ENCODE measurements at regions not wholly inside any gene's neighbourhood (a gene's known extent, or its start where the extent isn't known, plus 50 kb on each side); places are given as distances from the start of the nearest gene placed in this dataset.

DNA sequence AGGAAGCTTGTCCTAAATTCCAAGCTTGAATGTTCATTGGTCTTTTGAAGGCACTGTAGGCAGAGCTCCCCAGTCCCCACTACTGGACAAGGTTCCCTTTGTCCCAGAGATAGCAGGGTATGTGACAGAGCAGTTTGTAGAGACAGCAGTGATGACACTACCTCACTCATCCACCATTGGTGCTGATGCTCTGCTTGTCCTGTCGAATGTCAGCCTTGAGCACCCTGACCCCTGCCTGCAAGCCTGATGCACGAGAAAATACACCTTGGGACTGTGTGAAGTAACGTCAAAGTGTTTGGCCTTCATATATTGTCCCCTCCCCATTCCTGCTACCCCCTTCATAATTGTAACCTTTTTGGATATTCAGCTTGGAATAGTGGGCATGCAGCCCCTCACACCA lies 188.9 kb upstream of the EOLA2 start:
- no peak for DNase-seq

DNA sequence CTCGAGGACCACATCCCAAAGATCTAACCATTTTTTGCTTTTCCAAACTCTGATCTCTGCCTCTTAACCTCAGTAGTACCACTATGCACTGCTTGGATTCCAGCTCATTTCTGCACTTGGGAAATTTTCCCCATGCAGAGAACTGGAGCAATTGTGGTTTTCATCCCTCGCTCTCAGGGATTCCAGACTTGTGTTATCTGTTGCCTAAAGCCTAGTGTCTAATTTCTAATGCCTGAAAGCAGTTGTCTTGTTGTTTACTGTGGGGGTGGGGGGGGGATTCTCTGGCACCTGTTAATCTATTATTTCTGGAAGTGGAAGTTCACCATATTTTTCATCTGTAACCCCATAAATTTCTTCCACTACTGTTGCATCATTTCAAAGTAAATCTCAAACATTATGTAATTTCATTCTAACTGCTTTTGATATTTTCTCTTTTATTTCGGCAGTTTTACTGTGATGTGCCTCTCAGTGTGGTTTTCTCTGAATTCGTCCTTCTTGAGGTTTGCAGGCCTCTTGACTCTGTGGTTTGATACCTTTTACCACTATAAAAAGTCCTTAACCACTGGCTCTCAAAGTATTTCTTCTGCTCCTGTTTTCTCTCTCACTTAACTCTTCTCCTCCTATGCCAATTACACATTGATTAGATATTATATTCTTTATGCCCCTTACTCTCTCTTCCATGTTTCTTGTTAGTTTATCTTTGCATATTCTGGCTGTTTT lies 205.6 kb upstream of the EOLA2 start:
- DNase-seq: no peak

- no peak for DNase-seq
These were observed 208.1 kb upstream of the EOLA2 start for GRCh38 chrX:150146271-150146896.

DNA sequence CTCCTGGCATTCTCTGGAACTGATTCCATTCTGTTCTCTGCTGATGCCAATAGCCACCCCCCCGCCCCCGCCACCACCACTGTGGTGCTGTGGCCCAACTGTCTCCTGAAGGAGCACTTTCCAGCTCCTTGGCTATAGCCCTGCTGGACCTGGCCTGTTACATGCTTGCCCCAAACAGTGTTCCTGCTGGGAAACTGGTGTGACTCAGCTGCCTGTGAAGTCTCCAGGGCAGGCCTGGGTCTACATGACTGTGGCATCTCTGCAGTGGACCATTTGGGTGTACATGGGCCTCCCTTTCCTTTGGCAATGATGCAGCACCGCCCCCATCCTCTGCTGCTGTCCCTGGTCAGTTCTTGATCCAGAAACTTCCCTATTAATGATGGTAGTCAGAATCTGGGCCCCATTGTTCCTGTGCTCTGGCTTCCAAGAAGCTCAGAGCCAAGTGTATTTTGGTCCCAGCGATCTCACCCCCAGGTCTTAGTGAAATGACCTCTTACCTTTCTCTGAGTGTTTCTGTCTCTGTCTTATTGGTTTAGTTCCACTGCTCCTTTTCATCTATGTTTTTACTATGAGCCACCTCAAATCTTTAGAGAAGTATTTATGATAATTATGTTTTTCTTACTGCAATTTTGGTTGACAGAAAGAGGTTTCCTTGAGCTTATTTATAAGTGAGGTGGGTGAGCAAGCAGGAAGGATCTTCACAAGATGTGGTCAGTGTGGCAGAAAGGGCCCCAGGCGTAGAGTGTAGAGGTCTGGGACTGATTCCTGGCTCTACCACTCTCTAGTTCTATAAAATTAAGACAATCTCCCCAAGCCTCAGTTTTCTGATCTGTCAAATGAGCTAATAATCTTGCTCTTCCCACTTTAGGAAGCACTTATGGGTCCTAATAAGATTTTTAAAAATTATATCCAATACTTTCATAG lies 210.7 kb upstream of the EOLA2 start:
- no peak for DNase-seq

GRCh38 chrX:150150076-150150779 lies 211.9 kb upstream of the EOLA2 start:
- no peak for DNase-seq

- DNase-seq: no peak
These were observed 212.4 kb upstream of the MAMLD1 start for GRCh38 chrX:150150780-150151125.

DNA sequence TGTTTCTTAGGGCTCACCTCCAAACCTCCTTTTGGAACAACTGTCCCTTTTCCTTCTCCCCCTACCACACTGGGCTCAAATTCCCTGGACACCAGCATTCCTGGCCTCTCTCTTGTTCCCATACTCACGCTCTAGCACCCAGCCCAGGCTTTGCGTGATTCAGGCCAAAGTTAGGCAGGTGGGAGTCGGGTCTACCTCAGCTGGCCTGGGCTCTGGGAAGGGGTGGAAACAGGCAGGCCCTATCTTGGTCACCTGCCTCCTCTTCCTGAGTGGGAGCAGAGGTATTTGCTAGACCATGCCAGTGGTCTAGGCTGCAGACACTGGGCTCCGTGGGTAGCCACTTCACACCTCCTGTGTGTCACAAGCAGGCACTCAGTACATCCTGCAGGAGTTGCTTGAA lies 211.1 kb upstream of the MAMLD1 start:
- no peak for DNase-seq

- DNase-seq: no peak
These were observed 210.6 kb upstream of the MAMLD1 start for GRCh38 chrX:150152546-150152945.

DNA sequence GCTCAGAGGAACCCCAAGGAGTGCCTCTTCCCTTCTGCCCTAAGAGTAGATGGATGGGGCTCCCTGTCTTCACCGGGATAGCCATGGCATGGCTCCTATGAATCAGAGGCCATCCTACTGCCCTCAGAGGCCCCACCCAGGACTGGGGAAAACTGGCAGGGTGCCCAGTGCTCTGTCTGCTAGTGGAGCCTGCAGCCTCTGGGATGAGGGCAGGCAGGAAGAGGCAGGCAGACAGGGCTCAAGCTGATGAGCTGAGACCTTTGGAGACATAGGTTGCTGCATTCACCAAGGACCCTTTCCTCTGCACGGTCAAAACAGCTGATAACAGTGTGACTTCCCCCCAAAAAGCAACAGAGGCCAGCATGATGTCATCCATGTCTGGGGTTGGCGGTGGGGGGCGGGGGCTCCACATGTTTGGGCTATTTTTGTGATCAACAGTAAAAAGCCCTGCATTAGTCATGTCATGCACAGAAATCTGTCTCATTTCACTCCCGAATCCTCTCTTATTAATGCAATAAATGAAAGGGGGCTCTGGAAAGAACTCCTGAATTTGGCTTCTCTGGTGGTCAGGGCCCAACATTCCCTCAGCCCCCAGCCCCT lies 207.6 kb upstream of the MAMLD1 start:
- no peak for DNase-seq

DNA sequence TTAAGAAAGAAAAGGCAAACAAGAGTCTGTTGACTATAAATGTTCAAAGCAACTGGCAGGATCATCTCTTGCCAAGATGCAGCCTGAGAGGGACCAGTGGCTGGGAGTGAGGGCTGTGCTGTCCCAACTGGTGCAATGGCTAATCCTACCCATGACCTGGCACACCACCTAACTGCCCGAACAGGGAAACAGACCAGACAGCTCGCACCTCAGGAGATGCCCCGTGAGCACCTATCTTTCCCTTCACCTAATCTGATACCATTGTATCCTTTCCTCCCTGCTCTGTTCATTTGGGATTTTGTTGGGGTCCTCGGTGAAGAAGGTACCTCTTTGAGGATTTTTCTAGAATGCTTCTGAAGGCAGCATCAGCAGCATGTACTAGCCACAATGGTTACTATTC lies 206.5 kb upstream of the MAMLD1 start:
- no peak for DNase-seq

DNA sequence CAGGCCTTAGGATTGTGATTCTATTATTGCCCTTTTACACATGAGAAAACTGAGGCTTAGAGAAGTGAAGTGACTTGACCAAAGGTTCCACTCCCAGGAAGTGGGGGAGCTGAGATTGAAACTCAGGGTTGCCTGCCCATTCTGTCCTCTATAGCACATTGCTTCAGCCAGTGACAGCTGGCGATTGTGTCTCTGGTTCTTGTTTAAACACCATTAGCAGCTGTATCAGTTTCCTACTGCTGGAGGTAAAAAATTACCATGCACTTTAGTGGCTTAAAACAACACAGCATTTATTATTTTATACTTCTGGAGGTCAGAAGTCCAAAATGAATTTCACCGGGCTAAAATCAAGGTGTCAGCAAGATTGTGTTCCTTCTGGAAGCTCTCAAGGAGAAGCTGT lies 205.8 kb upstream of the MAMLD1 start:
- DNase-seq: no peak

- DNase-seq: no peak
These were observed 204.4 kb upstream of the MAMLD1 start for GRCh38 chrX:150158554-150159332.

GRCh38 chrX:150159537-150159936 lies 203.6 kb upstream of the MAMLD1 start:
- no peak for DNase-seq

DNA sequence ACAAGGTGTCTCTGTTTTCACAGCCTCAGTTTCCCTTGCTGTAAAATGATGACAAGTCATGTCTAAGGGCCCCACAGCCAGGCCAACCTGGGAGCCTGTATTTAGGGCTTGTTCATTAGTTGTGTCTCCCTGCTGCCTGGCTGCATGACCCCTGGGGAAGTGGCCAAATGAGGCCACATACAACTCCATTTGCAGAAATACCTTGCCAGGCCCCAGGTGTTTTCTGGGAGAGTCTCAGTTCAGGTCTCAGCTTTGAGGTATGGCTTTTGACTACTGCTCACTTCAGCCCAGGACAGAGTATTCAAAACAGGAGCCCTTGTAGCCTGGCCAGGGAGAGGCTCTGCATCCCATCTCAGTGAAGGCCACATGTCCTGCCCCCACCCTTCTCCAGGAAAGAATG lies 202.5 kb upstream of the MAMLD1 start:
- no peak for DNase-seq

GRCh38 chrX:150161193-150161592 lies 201.9 kb upstream of the MAMLD1 start:
- DNase-seq: no peak

GRCh38 chrX:150162141-150162540 lies 201.0 kb upstream of the MAMLD1 start:
- no peak for DNase-seq

- DNase-seq: no peak
These were observed 199.7 kb upstream of the MAMLD1 start for GRCh38 chrX:150163221-150163930.

GRCh38 chrX:150163956-150164726 lies 199.0 kb upstream of the MAMLD1 start:
- no peak for DNase-seq

DNA sequence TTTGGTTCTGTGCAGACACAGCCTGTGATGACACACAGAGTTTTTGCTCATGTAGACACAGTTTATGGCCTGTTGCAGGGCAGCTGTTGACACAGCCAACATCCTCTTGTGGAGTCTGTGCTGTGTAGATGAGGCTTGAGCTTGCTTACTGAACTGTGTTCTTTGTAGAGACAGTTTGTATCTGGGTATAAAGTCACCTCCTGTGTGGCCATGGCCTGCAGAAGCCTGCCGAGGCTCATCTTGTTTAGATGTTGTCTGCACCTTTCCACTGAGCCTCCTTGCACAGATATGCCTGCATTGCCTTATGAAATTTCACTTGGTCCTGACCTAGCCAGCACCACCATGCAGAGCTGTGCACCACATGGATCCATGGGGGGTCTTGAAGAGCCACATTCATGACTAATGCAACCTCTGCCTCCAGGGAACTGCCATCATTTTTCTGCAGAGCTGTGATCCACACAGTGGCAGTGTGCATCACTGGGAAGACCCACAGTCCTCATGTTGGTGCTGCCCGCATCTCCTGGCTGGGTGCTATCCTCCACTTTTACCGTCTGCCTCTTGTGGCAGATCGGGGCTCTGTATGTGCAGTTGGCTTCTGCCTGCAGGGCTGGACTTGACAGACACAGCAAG lies 198.0 kb upstream of the MAMLD1 start:
- DNase-seq: no peak
